ENCODE measurements at regions not wholly inside any gene's neighbourhood (a gene's known extent, or its start where the extent isn't known, plus 50 kb on each side); places are given as distances from the start of the nearest gene placed in this dataset.

- no peak for TF ChIP-seq POLR2AphosphoS5 (IDR thresholded peaks at IDR 0.05; ENCODE audit: low read depth, low read length)
- TF ChIP-seq, protein P1, sequence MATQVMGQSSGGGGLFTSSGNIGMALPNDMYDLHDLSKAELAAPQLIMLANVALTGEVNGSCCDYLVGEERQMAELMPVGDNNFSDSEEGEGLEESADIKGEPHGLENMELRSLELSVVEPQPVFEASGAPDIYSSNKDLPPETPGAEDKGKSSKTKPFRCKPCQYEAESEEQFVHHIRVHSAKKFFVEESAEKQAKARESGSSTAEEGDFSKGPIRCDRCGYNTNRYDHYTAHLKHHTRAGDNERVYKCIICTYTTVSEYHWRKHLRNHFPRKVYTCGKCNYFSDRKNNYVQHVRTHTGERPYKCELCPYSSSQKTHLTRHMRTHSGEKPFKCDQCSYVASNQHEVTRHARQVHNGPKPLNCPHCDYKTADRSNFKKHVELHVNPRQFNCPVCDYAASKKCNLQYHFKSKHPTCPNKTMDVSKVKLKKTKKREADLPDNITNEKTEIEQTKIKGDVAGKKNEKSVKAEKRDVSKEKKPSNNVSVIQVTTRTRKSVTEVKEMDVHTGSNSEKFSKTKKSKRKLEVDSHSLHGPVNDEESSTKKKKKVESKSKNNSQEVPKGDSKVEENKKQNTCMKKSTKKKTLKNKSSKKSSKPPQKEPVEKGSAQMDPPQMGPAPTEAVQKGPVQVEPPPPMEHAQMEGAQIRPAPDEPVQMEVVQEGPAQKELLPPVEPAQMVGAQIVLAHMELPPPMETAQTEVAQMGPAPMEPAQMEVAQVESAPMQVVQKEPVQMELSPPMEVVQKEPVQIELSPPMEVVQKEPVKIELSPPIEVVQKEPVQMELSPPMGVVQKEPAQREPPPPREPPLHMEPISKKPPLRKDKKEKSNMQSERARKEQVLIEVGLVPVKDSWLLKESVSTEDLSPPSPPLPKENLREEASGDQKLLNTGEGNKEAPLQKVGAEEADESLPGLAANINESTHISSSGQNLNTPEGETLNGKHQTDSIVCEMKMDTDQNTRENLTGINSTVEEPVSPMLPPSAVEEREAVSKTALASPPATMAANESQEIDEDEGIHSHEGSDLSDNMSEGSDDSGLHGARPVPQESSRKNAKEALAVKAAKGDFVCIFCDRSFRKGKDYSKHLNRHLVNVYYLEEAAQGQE (IDR thresholded peaks at IDR 0.05; ENCODE audit: insufficient read depth in 1 of 2, low read depth in 2 of 2, low read length in 2 of 2) = no peak
- no peak for TF ChIP-seq SIN3A (IDR thresholded peaks at IDR 0.05; ENCODE audit: borderline replicate concordance, insufficient read depth, low read length)
These were observed 76.1 kb upstream of the PRL start for GRCh38 chr6:22372922-22373321.
